ENCODE measurements at regions not wholly inside any gene's neighbourhood (a gene's known extent, or its start where the extent isn't known, plus 50 kb on each side); places are given as distances from the start of the nearest gene placed in this dataset.

GRCh38 chr9:120065151-120065550, 514.8 kb downstream of the CDK5RAP2 start:
- TF ChIP-seq CTCF (conservative IDR thresholded peaks at IDR 0.05) (no peak), ZFX (IDR thresholded peaks at IDR 0.05) (no peak)
